HepG2 (cell line): ENCODE measurements at regions not wholly inside any gene's neighbourhood (a gene's known extent, or its start where the extent isn't known, plus 50 kb on each side); places are given as distances from the start of the nearest gene placed in this dataset.
A peak's percentile ranks its signal among the peaks of the same experiment; 100 is the strongest.

Experiments used
- AGO2 ChIP-seq: fragments of 200-400 bp; formaldehyde crosslinking; optimal IDR thresholded peaks from 2 replicates; pipeline ENCODE3; 2017; ENCODE audit warnings: mild to moderate bottlenecking, low read depth, low read length, moderate library complexity
- FOXK2 ChIP-seq: fragments of 450-650 bp; IDR thresholded peaks from 2 replicates; pipeline ENCODE4 v1.6.1; 2016
- HNF4A ChIP-seq: sonication (generic); formaldehyde crosslinking; IDR thresholded peaks from 2 replicates; pipeline ENCODE4 v1.4.0; 2020; ENCODE audit warnings: missing genetic modification reagents
- KLF6 ChIP-seq: IDR thresholded peaks from 2 replicates; pipeline ENCODE4 v1.8.0; 2016; ENCODE audit warnings: missing biosample characterization, missing genetic modification reagents
- MTA1 ChIP-seq: sonication (generic); formaldehyde crosslinking; IDR thresholded peaks from 2 replicates; pipeline ENCODE4 v1.4.0; 2020; ENCODE audit warnings: missing genetic modification reagents, mild to moderate bottlenecking, borderline replicate concordance
- NCOR1 ChIP-seq: fragments of 200-600 bp; sonication (generic); IDR thresholded peaks from 2 replicates; pipeline ENCODE4 v1.7.0; 2017; ENCODE audit warnings: antibody characterized with exemption, low read length, borderline replicate concordance
- RBM39 ChIP-seq: fragments of 200-400 bp; formaldehyde crosslinking; IDR thresholded peaks from one replicate; pipeline ENCODE4 v1.6.1; 2018; ENCODE audit warnings: antibody characterized with exemption, mild to moderate bottlenecking, low read depth, low read length; ENCODE audit not compliant: poor library complexity, severe bottlenecking
- ZBED4 ChIP-seq: sonication (generic); formaldehyde crosslinking; IDR thresholded peaks from 2 replicates; pipeline ENCODE4 v1.4.0; 2020; ENCODE audit warnings: missing genetic modification reagents, borderline replicate concordance
- ZBTB20 ChIP-seq: sonication (generic); formaldehyde crosslinking; IDR thresholded peaks from 2 replicates; pipeline ENCODE4 v1.8.1; 2023; ENCODE audit warnings: missing genetic modification reagents, low read depth, mild to moderate bottlenecking, borderline replicate concordance
- ZFY ChIP-seq: sonication (generic); formaldehyde crosslinking; IDR thresholded peaks from 2 replicates; pipeline ENCODE4 v1.4.0; 2020; ENCODE audit warnings: missing genetic modification reagents
- ZNF136 ChIP-seq: sonication (generic); formaldehyde crosslinking; IDR thresholded peaks from 2 replicates; pipeline ENCODE4 v1.8.1; 2022; ENCODE audit warnings: low read depth, mild to moderate bottlenecking, moderate library complexity, missing genetic modification reagents
- ZNF17 ChIP-seq: sonication (generic); formaldehyde crosslinking; IDR thresholded peaks from 2 replicates; pipeline ENCODE4 v1.5.0; 2020; ENCODE audit warnings: mild to moderate bottlenecking, missing genetic modification reagents
- ZNF280B ChIP-seq: sonication (generic); formaldehyde crosslinking; IDR thresholded peaks from 2 replicates; pipeline ENCODE4 v1.5.0; 2020; ENCODE audit warnings: missing genetic modification reagents, mild to moderate bottlenecking, borderline replicate concordance
- ZNF513 ChIP-seq: sonication (generic); formaldehyde crosslinking; conservative IDR thresholded peaks from 2 replicates; pipeline ENCODE4 v1.5.0; 2020; ENCODE audit warnings: missing genetic modification reagents
- ZNF562 ChIP-seq: sonication (generic); formaldehyde crosslinking; IDR thresholded peaks from 2 replicates; pipeline ENCODE4 v1.8.0; 2022; ENCODE audit warnings: missing genetic modification reagents, borderline replicate concordance
- ZNF75D ChIP-seq: sonication (generic); formaldehyde crosslinking; IDR thresholded peaks from 2 replicates; pipeline ENCODE4 v1.8.1; 2023; ENCODE audit warnings: missing genetic modification reagents, mild to moderate bottlenecking, borderline replicate concordance
- ZZZ3 ChIP-seq: sonication (generic); formaldehyde crosslinking; IDR thresholded peaks from 2 replicates; pipeline ENCODE4 v1.4.0; 2020; ENCODE audit warnings: missing genetic modification reagents, mild to moderate bottlenecking, borderline replicate concordance
- TF ChIP-seq, protein P1 (sequence below): sonication (generic); formaldehyde crosslinking; IDR thresholded peaks from 2 replicates; pipeline ENCODE4 v1.4.0; 2020; ENCODE audit warnings: missing genetic modification reagents
- TF ChIP-seq, protein P2 (sequence below): IDR thresholded peaks from 2 replicates; pipeline ENCODE4 v1.6.1; 2016
- TF ChIP-seq, protein P3 (sequence below): sonication (generic); formaldehyde crosslinking; IDR thresholded peaks from 2 replicates; pipeline ENCODE4 v1.5.1; 2020; ENCODE audit warnings: missing genetic modification reagents, mild to moderate bottlenecking, borderline replicate concordance

- TF ChIP-seq ZFY (CRISPR knock-in tag) (no peak), ZNF562 (CRISPR knock-in tag) (no peak), ZZZ3 (0 out of 2 replicates have a peak, but pooled peaks have one; percentile 50), MTA1 (CRISPR knock-in tag) (no peak), ZNF17 (CRISPR knock-in tag) (no peak), ZNF136 (CRISPR knock-in tag) (no peak), AGO2 (no peak), ZNF75D (CRISPR knock-in tag) (no peak), ZBED4 (CRISPR knock-in tag) (no peak), NCOR1 (peak; percentile 39; the same call in 1 of the 2 replicates), ZBTB20 (0 out of 2 replicates have a peak, but pooled peaks have one; percentile 44), ZNF280B (CRISPR knock-in tag) (no peak), KLF6 (CRISPR knock-in tag) (no peak), HNF4A (peak; percentile 91), RBM39 (no peak), ZNF513 (no peak), FOXK2 (no peak)
- TF ChIP-seq, protein P1, sequence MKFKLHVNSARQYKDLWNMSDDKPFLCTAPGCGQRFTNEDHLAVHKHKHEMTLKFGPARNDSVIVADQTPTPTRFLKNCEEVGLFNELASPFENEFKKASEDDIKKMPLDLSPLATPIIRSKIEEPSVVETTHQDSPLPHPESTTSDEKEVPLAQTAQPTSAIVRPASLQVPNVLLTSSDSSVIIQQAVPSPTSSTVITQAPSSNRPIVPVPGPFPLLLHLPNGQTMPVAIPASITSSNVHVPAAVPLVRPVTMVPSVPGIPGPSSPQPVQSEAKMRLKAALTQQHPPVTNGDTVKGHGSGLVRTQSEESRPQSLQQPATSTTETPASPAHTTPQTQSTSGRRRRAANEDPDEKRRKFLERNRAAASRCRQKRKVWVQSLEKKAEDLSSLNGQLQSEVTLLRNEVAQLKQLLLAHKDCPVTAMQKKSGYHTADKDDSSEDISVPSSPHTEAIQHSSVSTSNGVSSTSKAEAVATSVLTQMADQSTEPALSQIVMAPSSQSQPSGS (CRISPR knock-in tag): no peak
- TF ChIP-seq, protein P2, sequence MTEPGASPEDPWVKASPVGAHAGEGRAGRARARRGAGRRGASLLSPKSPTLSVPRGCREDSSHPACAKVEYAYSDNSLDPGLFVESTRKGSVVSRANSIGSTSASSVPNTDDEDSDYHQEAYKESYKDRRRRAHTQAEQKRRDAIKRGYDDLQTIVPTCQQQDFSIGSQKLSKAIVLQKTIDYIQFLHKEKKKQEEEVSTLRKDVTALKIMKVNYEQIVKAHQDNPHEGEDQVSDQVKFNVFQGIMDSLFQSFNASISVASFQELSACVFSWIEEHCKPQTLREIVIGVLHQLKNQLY: no peak
- TF ChIP-seq, protein P3, sequence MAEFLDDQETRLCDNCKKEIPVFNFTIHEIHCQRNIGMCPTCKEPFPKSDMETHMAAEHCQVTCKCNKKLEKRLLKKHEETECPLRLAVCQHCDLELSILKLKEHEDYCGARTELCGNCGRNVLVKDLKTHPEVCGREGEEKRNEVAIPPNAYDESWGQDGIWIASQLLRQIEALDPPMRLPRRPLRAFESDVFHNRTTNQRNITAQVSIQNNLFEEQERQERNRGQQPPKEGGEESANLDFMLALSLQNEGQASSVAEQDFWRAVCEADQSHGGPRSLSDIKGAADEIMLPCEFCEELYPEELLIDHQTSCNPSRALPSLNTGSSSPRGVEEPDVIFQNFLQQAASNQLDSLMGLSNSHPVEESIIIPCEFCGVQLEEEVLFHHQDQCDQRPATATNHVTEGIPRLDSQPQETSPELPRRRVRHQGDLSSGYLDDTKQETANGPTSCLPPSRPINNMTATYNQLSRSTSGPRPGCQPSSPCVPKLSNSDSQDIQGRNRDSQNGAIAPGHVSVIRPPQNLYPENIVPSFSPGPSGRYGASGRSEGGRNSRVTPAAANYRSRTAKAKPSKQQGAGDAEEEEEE (CRISPR knock-in tag): no peak
Measured at GRCh38 chr3:30498587-30498967, 107.8 kb upstream of the TGFBR2 start (continued).
